Gastroesophageal sphincter (tissue), 3 donors: ENCODE measurements at regions not wholly inside any gene's neighbourhood (a gene's known extent, or its start where the extent isn't known, plus 50 kb on each side); places are given as distances from the start of the nearest gene placed in this dataset.

Source experiments
- CTCF ChIP-seq, 4 experiments: fragments of 200-600 bp in 2 of 4; fragments of 450-650 bp in 2 of 4; sonication (generic) in 1 of 4; IDR thresholded peaks; one replicate each; pipeline ENCODE4 v1.5.1; 2017 to 2019; ENCODE audit warnings: antibody characterized with exemption in 4 of 4, mild to moderate bottlenecking in 2 of 4, moderate library complexity in 2 of 4
- POLR2A ChIP-seq, 2 donors: fragments of 450-650 bp; IDR thresholded peaks; one replicate each; pipeline ENCODE4 v1.6.1; 2017; ENCODE audit warnings: antibody characterized with exemption in 2 of 2, mild to moderate bottlenecking in 2 of 2, moderate library complexity in 1 of 2
- POLR2AphosphoS5 ChIP-seq: sonication (generic); formaldehyde crosslinking; IDR thresholded peaks from one replicate; pipeline ENCODE4 v1.6.1; 2017; ENCODE audit warnings: antibody characterized with exemption

- TF ChIP-seq CTCF (IDR thresholded peaks at IDR 0.05) (no peak), POLR2AphosphoS5 (no peak), POLR2A (IDR thresholded peaks at IDR 0.05) (no peak)
These were observed 168.5 kb upstream of the ID4 start for GRCh38 chr6:19668710-19669109.
